SU-DHL-6 (cell line): ENCODE measurements at regions not wholly inside any gene's neighbourhood (a gene's known extent, or its start where the extent isn't known, plus 50 kb on each side); places are given as distances from the start of the nearest gene placed in this dataset.

Source experiments
- H2AFZ ChIP-seq: fragments of 200-600 bp; sonication (generic); 2 replicates; pipeline ENCODE4 v1.6.1; 2014; ENCODE audit warnings: low read depth, mild to moderate bottlenecking, moderate library complexity, mixed read lengths, antibody characterized with exemption, low read length; ENCODE audit not compliant: severe bottlenecking
- H3F3A ChIP-seq: fragments of 200-600 bp; shearing (Covaris generic); 2 replicates; pipeline ENCODE4 v1.6.0; 2016; ENCODE audit warnings: antibody characterized with exemption, mild to moderate bottlenecking; ENCODE audit not compliant: insufficient read depth
- H3K27ac ChIP-seq: fragments of 200-600 bp; sonication (generic); 2 replicates; pipeline ENCODE4 v1.5.1; 2016; ENCODE audit warnings: low read depth, mild to moderate bottlenecking, low read length, moderate library complexity, mixed read lengths
- H3K27me3 ChIP-seq: fragments of 200-600 bp; sonication (generic), shearing (Covaris generic); 2 replicates; pipeline ENCODE4 v1.6.0; 2014; ENCODE audit warnings: mild to moderate bottlenecking, low read length
- H3K36me3 ChIP-seq: fragments of 200-600 bp; sonication (generic); 2 replicates; pipeline ENCODE4 v1.6.1; 2014; ENCODE audit warnings: mild to moderate bottlenecking, low read length, mixed read lengths
- H3K4me2 ChIP-seq: fragments of 300-600, 200-600 bp; shearing (Covaris generic), sonication (generic); 2 replicates; pipeline ENCODE4 v1.6.0; 2014; ENCODE audit warnings: low read length, low read depth, mild to moderate bottlenecking; ENCODE audit not compliant: poor library complexity, severe bottlenecking
- H3K4me3 ChIP-seq: fragments of 200-600 bp; sonication (generic); 2 replicates; pipeline ENCODE4 v1.5.1; 2014; ENCODE audit warnings: antibody characterized with exemption, low read length, mild to moderate bottlenecking, mixed read lengths; ENCODE audit not compliant: insufficient read depth, poor library complexity, severe bottlenecking
- H3K79me2 ChIP-seq: fragments of 200-600 bp; sonication (generic); 2 replicates; pipeline ENCODE4 v1.6.1; 2014; ENCODE audit warnings: mild to moderate bottlenecking, low read length, moderate library complexity; ENCODE audit not compliant: insufficient read depth
- H3K9ac ChIP-seq: fragments of 200-600 bp; sonication (generic); 2 replicates; pipeline ENCODE4 v1.7.0; 2014; ENCODE audit warnings: mild to moderate bottlenecking, low read length
- H3K9me2 ChIP-seq: fragments of 200-600 bp; sonication (generic); replicated peaks from 2 replicates; pipeline ENCODE4 v1.6.1; 2014; ENCODE audit warnings: low read length; ENCODE audit not compliant: insufficient read depth
- H3K9me3 ChIP-seq: fragments of 200-600 bp; sonication (generic); 2 replicates; pipeline ENCODE4 v1.6.1; 2014; ENCODE audit warnings: low read length, mixed read lengths; ENCODE audit not compliant: insufficient read depth
- H4K20me1 ChIP-seq: fragments of 200-600 bp; sonication (generic); 2 replicates; pipeline ENCODE4 v1.6.1; 2014; ENCODE audit warnings: low read depth, mild to moderate bottlenecking, antibody characterized with exemption, low read length, moderate library complexity, mixed read lengths
- CTCF ChIP-seq: fragments of 200-600 bp; sonication (generic); IDR thresholded peaks from one replicate; pipeline ENCODE4 v1.5.1; 2017; ENCODE audit warnings: antibody characterized with exemption, mild to moderate bottlenecking, low read length, moderate library complexity; ENCODE audit not compliant: insufficient read depth, poor library complexity, severe bottlenecking
- EZH2phosphoT487 ChIP-seq: fragments of 200-600 bp; sonication (generic), shearing (Covaris generic); conservative IDR thresholded peaks from 2 replicates; pipeline ENCODE4 v1.6.1; 2018; ENCODE audit warnings: mild to moderate bottlenecking, antibody characterized with exemption, low read length, moderate library complexity, mixed read lengths

GRCh38 chr3:173191611-173192010 is 50.6 kb upstream of the SPATA16 start:
- no peak overlapping the region for H3K27ac ChIP-seq
- H3K36me3 ChIP-seq: no peaks in the 10 kb centered on the region
- no peak overlapping the region for H2AFZ ChIP-seq
- no peaks in the 10 kb centered on the region for H3F3A ChIP-seq
- no peaks in the 10 kb centered on the region for H3K9me2 ChIP-seq
- H3K4me3 ChIP-seq: no peak overlapping the region
- H3K9me3 ChIP-seq: no peaks in the 10 kb centered on the region
- H3K79me2 ChIP-seq: no peaks in the 10 kb centered on the region
- H4K20me1 ChIP-seq: no peaks in the 10 kb centered on the region
- H3K9ac ChIP-seq: no peak overlapping the region
- no peaks in the 10 kb centered on the region for H3K27me3 ChIP-seq
- TF ChIP-seq EZH2phosphoT487 (no peak), CTCF (no peak)
- H3K4me2 ChIP-seq: no peak overlapping the region
